Fibroblast of lung (primary cell): ENCODE measurements at regions not wholly inside any gene's neighbourhood (a gene's known extent, or its start where the extent isn't known, plus 50 kb on each side); places are given as distances from the start of the nearest gene placed in this dataset.

Experiments used
- EZH2 ChIP-seq: IDR thresholded peaks from 2 replicates; pipeline ENCODE4 v1.5.1; 2012; ENCODE audit warnings: low read length, control low read depth, mild to moderate bottlenecking; ENCODE audit errors: missing control alignments
- TF ChIP-seq, protein P1 (sequence below), 2 donors: IDR thresholded peaks in 1 of 2; conservative IDR thresholded peaks in 1 of 2; 1 replicate in 1 of 2; 2 replicates in 1 of 2; pipeline ENCODE4 v1.5.1; 2011 to 2012; ENCODE audit warnings: low read length in 2 of 2, control low read depth in 1 of 2, inconsistent platforms in 1 of 2, low read depth in 1 of 2, mild to moderate bottlenecking in 1 of 2

- TF ChIP-seq, protein P1, sequence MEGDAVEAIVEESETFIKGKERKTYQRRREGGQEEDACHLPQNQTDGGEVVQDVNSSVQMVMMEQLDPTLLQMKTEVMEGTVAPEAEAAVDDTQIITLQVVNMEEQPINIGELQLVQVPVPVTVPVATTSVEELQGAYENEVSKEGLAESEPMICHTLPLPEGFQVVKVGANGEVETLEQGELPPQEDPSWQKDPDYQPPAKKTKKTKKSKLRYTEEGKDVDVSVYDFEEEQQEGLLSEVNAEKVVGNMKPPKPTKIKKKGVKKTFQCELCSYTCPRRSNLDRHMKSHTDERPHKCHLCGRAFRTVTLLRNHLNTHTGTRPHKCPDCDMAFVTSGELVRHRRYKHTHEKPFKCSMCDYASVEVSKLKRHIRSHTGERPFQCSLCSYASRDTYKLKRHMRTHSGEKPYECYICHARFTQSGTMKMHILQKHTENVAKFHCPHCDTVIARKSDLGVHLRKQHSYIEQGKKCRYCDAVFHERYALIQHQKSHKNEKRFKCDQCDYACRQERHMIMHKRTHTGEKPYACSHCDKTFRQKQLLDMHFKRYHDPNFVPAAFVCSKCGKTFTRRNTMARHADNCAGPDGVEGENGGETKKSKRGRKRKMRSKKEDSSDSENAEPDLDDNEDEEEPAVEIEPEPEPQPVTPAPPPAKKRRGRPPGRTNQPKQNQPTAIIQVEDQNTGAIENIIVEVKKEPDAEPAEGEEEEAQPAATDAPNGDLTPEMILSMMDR (conservative IDR thresholded peaks at IDR 0.05 in 1 of 2, IDR thresholded peaks at IDR 0.05 in 1 of 2; ENCODE audit: low read depth in 1 of 2, low read length in 2 of 2): no peak
- no peak for TF ChIP-seq EZH2
Measured at GRCh38 chr18:22872900-22873537, 60.1 kb upstream of the RBBP8 start.
